OCI-LY7 (cell line): ENCODE measurements at regions not wholly inside any gene's neighbourhood (a gene's known extent, or its start where the extent isn't known, plus 50 kb on each side); places are given as distances from the start of the nearest gene placed in this dataset.

Experiments
- BruUV-seq: library from RNA; stranded (reverse); fragments of 400-500 nt; replicated peaks from 2 replicates; lab custom pipeline; 2021; lab: Mats Ljungman, UMichigan
- CTCF ChIA-PET: fragments of 300-600 bp; sonication (Branson Sonifier 250); formaldehyde crosslinking; loops from one replicate; lab custom pipeline; 2022; ENCODE audit warnings: antibody characterized with exemption; ENCODE audit not compliant: unreplicated experiment; lab: Charles Lee
- POLR2A ChIA-PET: fragments of 300-600 bp; sonication (Branson Sonifier 250); formaldehyde crosslinking; loops from one replicate; lab custom pipeline; 2022; ENCODE audit warnings: antibody characterized with exemption; lab: Charles Lee
- DNase-seq: peaks from one replicate; pipeline ENCODE4 v3.0.0-alpha.2; 2015; ENCODE audit warnings: low spot score
- H2AFZ ChIP-seq: fragments of 200-600 bp; sonication (generic), shearing (Covaris generic); 2 replicates; pipeline ENCODE4 v1.6.1; 2014; ENCODE audit warnings: mild to moderate bottlenecking, antibody characterized with exemption, low read length, moderate library complexity
- H3K27ac ChIP-seq: fragments of 200-600 bp; sonication (generic); 2 replicates; pipeline ENCODE4 v1.5.1; 2014; ENCODE audit warnings: mixed run types, low read depth, mild to moderate bottlenecking, moderate library complexity, low read length, inconsistent platforms; ENCODE audit not compliant: poor library complexity, severe bottlenecking
- H3K36me3 ChIP-seq: fragments of 200-600 bp; sonication (generic); 2 replicates; pipeline ENCODE4 v1.6.1; 2014; ENCODE audit warnings: mild to moderate bottlenecking, antibody characterized with exemption, low read length, moderate library complexity, mixed read lengths; ENCODE audit not compliant: insufficient read depth
- H3K4me1 ChIP-seq: fragments of 200-600 bp; sonication (generic); 2 replicates; pipeline ENCODE4 v1.5.1; 2014; ENCODE audit warnings: mild to moderate bottlenecking, low read length; ENCODE audit not compliant: insufficient read depth, poor library complexity, severe bottlenecking
- H3K4me2 ChIP-seq: fragments of 200-600 bp; sonication (generic); 2 replicates; pipeline ENCODE4 v1.6.1; 2014; ENCODE audit warnings: mild to moderate bottlenecking, low read length
- H3K4me3 ChIP-seq: fragments of 200-600 bp; sonication (generic); 2 replicates; pipeline ENCODE4 v1.5.1; 2014; ENCODE audit warnings: mild to moderate bottlenecking, low read depth, low read length; ENCODE audit not compliant: poor library complexity, severe bottlenecking
- H3K79me2 ChIP-seq: fragments of 200-600 bp; sonication (generic); 2 replicates; pipeline ENCODE4 v1.6.1; 2016; ENCODE audit warnings: low read depth, mild to moderate bottlenecking, low read length, moderate library complexity, mixed read lengths; ENCODE audit not compliant: insufficient read depth
- H3K9me2 ChIP-seq: fragments of 200-600 bp; sonication (generic); 2 replicates; pipeline ENCODE4 v1.6.1; 2016; ENCODE audit warnings: mild to moderate bottlenecking, low read length, mixed read lengths; ENCODE audit not compliant: insufficient read depth
- H3K9me3 ChIP-seq: fragments of 200-600 bp; sonication (generic); 2 replicates; pipeline ENCODE4 v1.6.1; 2014; ENCODE audit warnings: mild to moderate bottlenecking, mixed run types, low read length, mixed read lengths
- H4K20me1 ChIP-seq: fragments of 200-600 bp; sonication (generic); 2 replicates; pipeline ENCODE4 v1.6.1; 2014; ENCODE audit warnings: mild to moderate bottlenecking, antibody characterized with exemption, low read length, moderate library complexity, mixed read lengths; ENCODE audit not compliant: insufficient read depth
- CTCF ChIP-seq: fragments of 200-600 bp; sonication (generic); conservative IDR thresholded peaks from 2 replicates; pipeline ENCODE4 v1.5.1; 2014; ENCODE audit warnings: mild to moderate bottlenecking, antibody characterized with exemption, low read length, moderate library complexity, mixed read lengths
- EZH2phosphoT487 ChIP-seq: fragments of 200-600 bp; sonication (generic); IDR thresholded peaks from 2 replicates; pipeline ENCODE4 v1.6.1; 2018; ENCODE audit warnings: low read depth, borderline replicate concordance, mild to moderate bottlenecking, mixed run types, antibody characterized with exemption, low read length, moderate library complexity, mixed read lengths
- intact Hi-C: fragments of 100-400 bp; cut with micrococcal nuclease; formaldehyde crosslinking; loops from one replicate; pipeline ENCODE4 v1.10.0; 2022; ENCODE audit not compliant: unreplicated experiment

- TF ChIP-seq CTCF, result no peak
- TF ChIP-seq EZH2phosphoT487, result no peak
- Histone ChIP-seq H3K4me2 (no peak overlapping the region), H3K27ac (no peak overlapping the region), H3K79me2 (no peaks in the 10 kb centered on the region), H3K4me3 (no peak overlapping the region), H4K20me1 (no peaks in the 10 kb centered on the region), H3K9me2 (no peaks in the 10 kb centered on the region), H2AFZ (no peak overlapping the region), H3K36me3 (no peaks in the 10 kb centered on the region), H3K4me1 (no peaks in the 10 kb centered on the region), H3K9me3 (no peaks in the 10 kb centered on the region)
- ChIA-PET POLR2A (no interaction called here), CTCF (no interaction called here)
- BruUV-seq, result no TSS peak
- DNase-seq, result no peak
- intact Hi-C loops, result no loop called here
Measured at GRCh38 chr2:47996808-47997207, 90.5 kb upstream of the FBXO11 start.

GRCh38 chr2:47999512-47999911 lies 93.2 kb upstream of the FBXO11 start:
- H4K20me1 ChIP-seq, result no peaks in the 10 kb centered on the region
- no peak overlapping the region for H3K4me3 ChIP-seq
- H3K4me2 ChIP-seq, result no peak overlapping the region
- DNase-seq, result no peak
- no peak for TF ChIP-seq EZH2phosphoT487
- no peak for TF ChIP-seq CTCF
- H3K27ac ChIP-seq, result no peak overlapping the region
- H3K9me3 ChIP-seq, result no peaks in the 10 kb centered on the region
- BruUV-seq, result no TSS peak
- no peaks in the 10 kb centered on the region for H3K9me2 ChIP-seq
- no peaks in the 10 kb centered on the region for H3K79me2 ChIP-seq
- POLR2A ChIA-PET, result no interaction called here
- intact Hi-C loops, result no loop called here
- no peak overlapping the region for H2AFZ ChIP-seq
- H3K36me3 ChIP-seq, result no peaks in the 10 kb centered on the region
- CTCF ChIA-PET, result no interaction called here
- H3K4me1 ChIP-seq, result no peaks in the 10 kb centered on the region

- H3K9me2 ChIP-seq, result no peaks in the 10 kb centered on the region
- no peak overlapping the region for H3K27ac ChIP-seq
- H2AFZ ChIP-seq, result no peak overlapping the region
- H3K79me2 ChIP-seq, result no peaks in the 10 kb centered on the region
- TF ChIP-seq EZH2phosphoT487 (no peak), CTCF (no peak)
- H3K4me1 ChIP-seq, result no peaks in the 10 kb centered on the region
- DNase-seq, result no peak
- no peaks in the 10 kb centered on the region for H3K36me3 ChIP-seq
- intact Hi-C loops, result no loop called here
- H4K20me1 ChIP-seq, result no peaks in the 10 kb centered on the region
- ChIA-PET CTCF (no interaction called here), POLR2A (interaction anchor here (1.1 kb wide), 1 partner anchor 11 kb away, joined by 4 read pairs; no protein-coding TSS in a partner anchor)
- no peak overlapping the region for H3K4me3 ChIP-seq
- no peak overlapping the region for H3K4me2 ChIP-seq
- H3K9me3 ChIP-seq, result no peaks in the 10 kb centered on the region
- no TSS peak for BruUV-seq
Measured at GRCh38 chr2:48001498-48001897, 95.2 kb upstream of the FBXO11 start.
